MCF 10A (cell line): ENCODE measurements at regions not wholly inside any gene's neighbourhood (a gene's known extent, or its start where the extent isn't known, plus 50 kb on each side); places are given as distances from the start of the nearest gene placed in this dataset.
"Not testable (repeated sequence)": the region's sequence is repeated elsewhere in the genome, so short reads cannot be mapped to it uniquely, and the experiment has no call there.

Experiments used
- BruUV-seq: library from RNA; stranded (reverse); fragments of 400-500 nt; replicated peaks from 2 replicates; lab custom pipeline; 2021; lab: Mats Ljungman, UMichigan
- CTCF ChIA-PET: fragments of 300-600 bp; sonication (Branson Sonifier 250); formaldehyde crosslinking; extraction: SDS; loops from one replicate; lab custom pipeline; 2021; ENCODE audit warnings: antibody characterized with exemption, inconsistent platforms; lab: Yijun Ruan, JAX
- POLR2A ChIA-PET: fragments of 300-600, 350-650 bp; sonication (Branson Sonifier 250); formaldehyde crosslinking; extraction: SDS; loops from one replicate; lab custom pipeline; 2020; ENCODE audit warnings: antibody characterized with exemption, inconsistent platforms; lab: Yijun Ruan, JAX
- DNase-seq: peaks from one replicate; pipeline ENCODE4 v3.0.0-alpha.2; 2018; ENCODE audit not compliant: unreplicated experiment
- H3K27ac Mint-ChIP-seq: one replicate; pipeline ENCODE4 v1.8.0; 2022; ENCODE audit warnings: mild to moderate bottlenecking, low read depth, mixed read lengths; ENCODE audit not compliant: unreplicated experiment
- H3K27me3 Mint-ChIP-seq: one replicate; pipeline ENCODE4 v1.8.0; 2022; ENCODE audit warnings: mixed read lengths; ENCODE audit not compliant: insufficient read depth, unreplicated experiment
- H3K36me3 Mint-ChIP-seq: one replicate; pipeline ENCODE4 v1.8.0; 2022; ENCODE audit warnings: mild to moderate bottlenecking, moderate library complexity, mixed read lengths; ENCODE audit not compliant: insufficient read depth, unreplicated experiment
- H3K4me1 Mint-ChIP-seq: one replicate; pipeline ENCODE4 v1.8.0; 2022; ENCODE audit warnings: mixed read lengths; ENCODE audit not compliant: insufficient read depth, unreplicated experiment
- H3K4me3 Mint-ChIP-seq: one replicate; pipeline ENCODE4 v1.8.0; 2022; ENCODE audit warnings: mild to moderate bottlenecking, moderate library complexity, mixed read lengths; ENCODE audit not compliant: unreplicated experiment
- H3K9me3 Mint-ChIP-seq: one replicate; pipeline ENCODE4 v1.8.0; 2022; ENCODE audit warnings: mixed read lengths; ENCODE audit not compliant: unreplicated experiment
- intact Hi-C: fragments of 100-400 bp; cut with micrococcal nuclease; formaldehyde crosslinking; loops from 2 replicates; pipeline ENCODE4 v1.14.1; 2022
- TF ChIP-seq, protein P1 (sequence below): fragments of 200-600 bp; IDR thresholded peaks from one replicate; pipeline ENCODE4 v1.8.0; 2022; ENCODE audit warnings: antibody characterized with exemption, mild to moderate bottlenecking; ENCODE audit not compliant: unreplicated experiment

- CTCF ChIA-PET, H3K36me3 Mint-ChIP-seq, H3K9me3 Mint-ChIP-seq, intact Hi-C loops, H3K27ac Mint-ChIP-seq, H3K27me3 Mint-ChIP-seq, DNase-seq, H3K4me1 Mint-ChIP-seq, BruUV-seq, H3K4me3 Mint-ChIP-seq: not testable (repeated sequence)
- POLR2A ChIA-PET: interaction anchor here (1.1 kb wide), 1 partner anchor 11 kb away, joined by 7 read pairs; no protein-coding TSS in a partner anchor
Observed at GRCh38 chr9:97099540-97099939, 60.6 kb upstream of the CTSV start.

DNA sequence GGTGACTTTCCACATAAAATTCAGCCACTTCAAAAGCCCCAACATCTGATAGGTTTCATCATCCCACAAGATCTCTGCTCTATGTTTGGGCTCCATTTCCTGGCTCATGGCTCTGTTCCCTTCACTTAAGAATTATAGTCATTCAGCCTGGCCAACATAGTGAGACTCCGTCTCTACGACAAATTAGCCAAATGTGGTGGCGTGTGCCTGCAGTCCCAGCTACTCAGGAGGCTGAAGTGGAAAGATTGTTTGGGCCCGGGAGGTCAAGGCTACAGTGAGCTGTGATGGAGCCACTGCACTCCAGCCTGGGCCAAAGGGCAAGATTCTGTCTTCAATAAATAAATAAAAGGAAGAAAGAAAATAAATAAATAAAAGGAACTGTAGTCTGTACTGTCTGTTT, 57.9 kb upstream of the CTSV start:
- Mint-ChIP-seq H3K4me3 (no peak overlapping the region), H3K4me1 (no peaks in the 10 kb centered on the region), H3K27ac (no peak overlapping the region), H3K27me3 (no peaks in the 10 kb centered on the region), H3K9me3 (no peaks in the 10 kb centered on the region), H3K36me3 (no peaks in the 10 kb centered on the region)
- ChIA-PET POLR2A (no interaction called here), CTCF (interaction anchor here (0.7 kb wide), 1 partner anchor 49 kb away, joined by 3 read pairs; no protein-coding TSS in a partner anchor)
- intact Hi-C loops: no loop called here
- TF ChIP-seq, protein P1, sequence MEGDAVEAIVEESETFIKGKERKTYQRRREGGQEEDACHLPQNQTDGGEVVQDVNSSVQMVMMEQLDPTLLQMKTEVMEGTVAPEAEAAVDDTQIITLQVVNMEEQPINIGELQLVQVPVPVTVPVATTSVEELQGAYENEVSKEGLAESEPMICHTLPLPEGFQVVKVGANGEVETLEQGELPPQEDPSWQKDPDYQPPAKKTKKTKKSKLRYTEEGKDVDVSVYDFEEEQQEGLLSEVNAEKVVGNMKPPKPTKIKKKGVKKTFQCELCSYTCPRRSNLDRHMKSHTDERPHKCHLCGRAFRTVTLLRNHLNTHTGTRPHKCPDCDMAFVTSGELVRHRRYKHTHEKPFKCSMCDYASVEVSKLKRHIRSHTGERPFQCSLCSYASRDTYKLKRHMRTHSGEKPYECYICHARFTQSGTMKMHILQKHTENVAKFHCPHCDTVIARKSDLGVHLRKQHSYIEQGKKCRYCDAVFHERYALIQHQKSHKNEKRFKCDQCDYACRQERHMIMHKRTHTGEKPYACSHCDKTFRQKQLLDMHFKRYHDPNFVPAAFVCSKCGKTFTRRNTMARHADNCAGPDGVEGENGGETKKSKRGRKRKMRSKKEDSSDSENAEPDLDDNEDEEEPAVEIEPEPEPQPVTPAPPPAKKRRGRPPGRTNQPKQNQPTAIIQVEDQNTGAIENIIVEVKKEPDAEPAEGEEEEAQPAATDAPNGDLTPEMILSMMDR: no peak
- no peak for DNase-seq
- no TSS peak for BruUV-seq

GRCh38 chr9:97089361-97089760, 50.4 kb upstream of the CTSV start:
- H3K9me3 Mint-ChIP-seq, H3K36me3 Mint-ChIP-seq, intact Hi-C loops, H3K27ac Mint-ChIP-seq, BruUV-seq, H3K27me3 Mint-ChIP-seq, H3K4me3 Mint-ChIP-seq: not testable (repeated sequence)
- H3K4me1 Mint-ChIP-seq: peaks cover 20% of the 10 kb centered on the region
- CTCF ChIA-PET: interaction anchor here (0.6 to 0.9 kb wide), 3 partner anchors 36 to 213 kb away, joined by 3 read pairs; no protein-coding TSS in a partner anchor
- POLR2A ChIA-PET: interaction anchor here (0.6 to 2.3 kb wide), 6 partner anchors 9 to 235 kb away, joined by 3 to 7 read pairs (median 5); partner anchors contain the start of gene ZNF782
- peak; percentile 72 for DNase-seq
